GM23338 (cell line): ENCODE measurements at regions not wholly inside any gene's neighbourhood (a gene's known extent, or its start where the extent isn't known, plus 50 kb on each side); places are given as distances from the start of the nearest gene placed in this dataset.

Experiments
- ATAC-seq: fragments of 200-7000 bp; cut with Tn5 transposase; 3 replicates; pipeline ENCODE4 v1.9.1; 2020
- DNase-seq: peaks from one replicate; pipeline ENCODE4 v3.0.0-alpha.2; 2015; ENCODE audit warnings: low spot score
- H2AFZ ChIP-seq: fragments of 200-600 bp; sonication (generic); 2 replicates; pipeline ENCODE4 v1.8.0; 2016; ENCODE audit warnings: antibody characterized with exemption, mild to moderate bottlenecking, moderate library complexity
- H3F3A ChIP-seq: fragments of 200-600 bp; sonication (generic); replicated peaks from 2 replicates; pipeline ENCODE4 v1.8.0; 2017; ENCODE audit warnings: antibody characterized with exemption, mixed run types, low read depth
- H3K27ac ChIP-seq: fragments of 200-600 bp; sonication (generic); 2 replicates; pipeline ENCODE4 v1.6.1; 2016; ENCODE audit warnings: low read depth
- H3K27me3 ChIP-seq: fragments of 200-600 bp; sonication (generic); 2 replicates; pipeline ENCODE4 v1.8.0; 2016; ENCODE audit warnings: mild to moderate bottlenecking, mixed run types, moderate library complexity; ENCODE audit not compliant: insufficient read depth
- H3K36me3 ChIP-seq: fragments of 200-600 bp; sonication (generic); 2 replicates; pipeline ENCODE4 v1.8.0; 2016; ENCODE audit warnings: mild to moderate bottlenecking; ENCODE audit not compliant: insufficient read depth
- H3K4me1 ChIP-seq: fragments of 200-600 bp; sonication (generic); 2 replicates; pipeline ENCODE4 v1.8.0; 2016; ENCODE audit warnings: mild to moderate bottlenecking, moderate library complexity; ENCODE audit not compliant: insufficient read depth
- H3K4me2 ChIP-seq: fragments of 200-600 bp; sonication (generic); 2 replicates; pipeline ENCODE4 v1.7.1; 2017; ENCODE audit warnings: mixed run types
- H3K4me3 ChIP-seq: fragments of 200-600 bp; sonication (generic); 2 replicates; pipeline ENCODE4 v1.6.1; 2016; ENCODE audit warnings: mixed run types
- H3K79me2 ChIP-seq: fragments of 200-600 bp; sonication (generic); replicated peaks from 2 replicates; pipeline ENCODE4 v1.8.0; 2017; ENCODE audit warnings: mild to moderate bottlenecking; ENCODE audit not compliant: insufficient read depth
- H3K9me2 ChIP-seq: fragments of 200-600 bp; sonication (generic); 2 replicates; pipeline ENCODE4 v1.8.0; 2017; ENCODE audit not compliant: insufficient read depth
- H4K20me1 ChIP-seq: fragments of 200-600 bp; sonication (generic); replicated peaks from 2 replicates; pipeline ENCODE4 v1.8.0; 2017; ENCODE audit warnings: mild to moderate bottlenecking; ENCODE audit not compliant: insufficient read depth
- H3K27ac Mint-ChIP-seq: 2 replicates; pipeline ENCODE4 v1.8.0; 2020; ENCODE audit warnings: inconsistent platforms, mild to moderate bottlenecking, moderate library complexity, mixed read lengths
- H3K27me3 Mint-ChIP-seq: 3 replicates; pipeline ENCODE4 v1.8.0; 2022; ENCODE audit warnings: low read depth, mild to moderate bottlenecking, moderate library complexity, mixed read lengths, inconsistent platforms; ENCODE audit not compliant: insufficient read depth, poor library complexity
- H3K36me3 Mint-ChIP-seq: 3 replicates; pipeline ENCODE4 v1.8.0; 2021; ENCODE audit warnings: low read depth, mild to moderate bottlenecking, inconsistent platforms, moderate library complexity, mixed read lengths
- H3K4me1 Mint-ChIP-seq: 3 replicates; pipeline ENCODE4 v1.8.0; 2020; ENCODE audit warnings: mild to moderate bottlenecking, inconsistent platforms, mixed read lengths
- H3K4me3 Mint-ChIP-seq: 3 replicates; pipeline ENCODE4 v1.8.0; 2021; ENCODE audit warnings: moderate library complexity, mild to moderate bottlenecking, inconsistent platforms, mixed read lengths
- H3K9me3 Mint-ChIP-seq: 3 replicates; pipeline ENCODE4 v1.8.0; 2020; ENCODE audit warnings: moderate library complexity, mild to moderate bottlenecking, inconsistent platforms, mixed read lengths
- POLR2AphosphoS5 ChIP-seq: IDR thresholded peaks from 2 replicates; pipeline ENCODE4 v1.6.1; 2016; ENCODE audit warnings: antibody characterized with exemption, low read depth
- TF ChIP-seq, protein P1 (sequence below): fragments of 250-450 bp; sonication (Bioruptor Pico); IDR thresholded peaks from 2 replicates; pipeline ENCODE4 v1.5.0; 2020; ENCODE audit warnings: mild to moderate bottlenecking, moderate library complexity
- TF ChIP-seq, protein P2 (sequence below): IDR thresholded peaks from 2 replicates; pipeline ENCODE4 v1.6.1; 2016; ENCODE audit warnings: antibody characterized with exemption

DNA sequence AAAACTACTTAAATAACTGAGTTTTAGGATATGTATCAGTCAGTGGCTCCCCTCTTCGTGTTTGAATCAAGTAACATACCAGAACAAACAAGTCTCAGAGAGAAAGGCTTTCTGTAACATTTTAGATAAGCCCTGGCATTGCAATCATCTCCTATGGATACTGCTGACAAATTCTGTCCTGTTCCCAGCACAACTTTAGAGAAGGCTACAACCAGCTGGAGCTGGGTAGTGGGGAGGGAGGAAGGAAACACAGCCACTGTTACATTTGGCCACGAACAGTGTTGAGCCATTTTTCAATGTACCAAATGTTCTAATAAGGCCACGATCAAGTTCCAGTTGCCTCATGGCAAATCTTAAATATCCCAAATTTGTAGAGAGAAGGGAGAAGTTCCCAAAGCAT lies 511.8 kb upstream of the WWC1 start (continued):
- TF ChIP-seq, protein P1, sequence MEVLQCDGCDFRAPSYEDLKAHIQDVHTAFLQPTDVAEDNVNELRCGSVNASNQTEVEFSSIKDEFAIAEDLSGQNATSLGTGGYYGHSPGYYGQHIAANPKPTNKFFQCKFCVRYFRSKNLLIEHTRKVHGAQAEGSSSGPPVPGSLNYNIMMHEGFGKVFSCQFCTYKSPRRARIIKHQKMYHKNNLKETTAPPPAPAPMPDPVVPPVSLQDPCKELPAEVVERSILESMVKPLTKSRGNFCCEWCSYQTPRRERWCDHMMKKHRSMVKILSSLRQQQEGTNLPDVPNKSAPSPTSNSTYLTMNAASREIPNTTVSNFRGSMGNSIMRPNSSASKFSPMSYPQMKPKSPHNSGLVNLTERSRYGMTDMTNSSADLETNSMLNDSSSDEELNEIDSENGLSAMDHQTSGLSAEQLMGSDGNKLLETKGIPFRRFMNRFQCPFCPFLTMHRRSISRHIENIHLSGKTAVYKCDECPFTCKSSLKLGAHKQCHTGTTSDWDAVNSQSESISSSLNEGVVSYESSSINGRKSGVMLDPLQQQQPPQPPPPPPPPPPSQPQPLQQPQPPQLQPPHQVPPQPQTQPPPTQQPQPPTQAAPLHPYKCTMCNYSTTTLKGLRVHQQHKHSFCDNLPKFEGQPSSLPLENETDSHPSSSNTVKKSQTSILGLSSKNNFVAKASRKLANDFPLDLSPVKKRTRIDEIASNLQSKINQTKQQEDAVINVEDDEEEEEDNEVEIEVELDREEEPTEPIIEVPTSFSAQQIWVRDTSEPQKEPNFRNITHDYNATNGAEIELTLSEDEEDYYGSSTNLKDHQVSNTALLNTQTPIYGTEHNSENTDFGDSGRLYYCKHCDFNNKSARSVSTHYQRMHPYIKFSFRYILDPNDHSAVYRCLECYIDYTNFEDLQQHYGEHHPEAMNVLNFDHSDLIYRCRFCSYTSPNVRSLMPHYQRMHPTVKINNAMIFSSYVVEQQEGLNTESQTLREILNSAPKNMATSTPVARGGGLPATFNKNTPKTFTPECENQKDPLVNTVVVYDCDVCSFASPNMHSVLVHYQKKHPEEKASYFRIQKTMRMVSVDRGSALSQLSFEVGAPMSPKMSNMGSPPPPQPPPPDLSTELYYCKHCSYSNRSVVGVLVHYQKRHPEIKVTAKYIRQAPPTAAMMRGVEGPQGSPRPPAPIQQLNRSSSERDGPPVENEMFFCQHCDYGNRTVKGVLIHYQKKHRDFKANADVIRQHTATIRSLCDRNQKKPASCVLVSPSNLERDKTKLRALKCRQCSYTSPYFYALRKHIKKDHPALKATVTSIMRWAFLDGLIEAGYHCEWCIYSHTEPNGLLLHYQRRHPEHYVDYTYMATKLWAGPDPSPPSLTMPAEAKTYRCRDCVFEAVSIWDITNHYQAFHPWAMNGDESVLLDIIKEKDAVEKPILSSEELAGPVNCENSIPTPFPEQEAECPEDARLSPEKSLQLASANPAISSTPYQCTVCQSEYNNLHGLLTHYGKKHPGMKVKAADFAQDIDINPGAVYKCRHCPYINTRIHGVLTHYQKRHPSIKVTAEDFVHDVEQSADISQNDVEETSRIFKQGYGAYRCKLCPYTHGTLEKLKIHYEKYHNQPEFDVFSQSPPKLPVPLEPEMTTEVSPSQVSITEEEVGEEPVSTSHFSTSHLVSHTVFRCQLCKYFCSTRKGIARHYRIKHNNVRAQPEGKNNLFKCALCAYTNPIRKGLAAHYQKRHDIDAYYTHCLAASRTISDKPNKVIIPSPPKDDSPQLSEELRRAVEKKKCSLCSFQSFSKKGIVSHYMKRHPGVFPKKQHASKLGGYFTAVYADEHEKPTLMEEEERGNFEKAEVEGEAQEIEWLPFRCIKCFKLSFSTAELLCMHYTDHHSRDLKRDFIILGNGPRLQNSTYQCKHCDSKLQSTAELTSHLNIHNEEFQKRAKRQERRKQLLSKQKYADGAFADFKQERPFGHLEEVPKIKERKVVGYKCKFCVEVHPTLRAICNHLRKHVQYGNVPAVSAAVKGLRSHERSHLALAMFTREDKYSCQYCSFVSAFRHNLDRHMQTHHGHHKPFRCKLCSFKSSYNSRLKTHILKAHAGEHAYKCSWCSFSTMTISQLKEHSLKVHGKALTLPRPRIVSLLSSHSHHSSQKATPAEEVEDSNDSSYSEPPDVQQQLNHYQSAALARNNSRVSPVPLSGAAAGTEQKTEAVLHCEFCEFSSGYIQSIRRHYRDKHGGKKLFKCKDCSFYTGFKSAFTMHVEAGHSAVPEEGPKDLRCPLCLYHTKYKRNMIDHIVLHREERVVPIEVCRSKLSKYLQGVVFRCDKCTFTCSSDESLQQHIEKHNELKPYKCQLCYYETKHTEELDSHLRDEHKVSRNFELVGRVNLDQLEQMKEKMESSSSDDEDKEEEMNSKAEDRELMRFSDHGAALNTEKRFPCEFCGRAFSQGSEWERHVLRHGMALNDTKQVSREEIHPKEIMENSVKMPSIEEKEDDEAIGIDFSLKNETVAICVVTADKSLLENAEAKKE (CRISPR knock-in tag) = no peak

DNA sequence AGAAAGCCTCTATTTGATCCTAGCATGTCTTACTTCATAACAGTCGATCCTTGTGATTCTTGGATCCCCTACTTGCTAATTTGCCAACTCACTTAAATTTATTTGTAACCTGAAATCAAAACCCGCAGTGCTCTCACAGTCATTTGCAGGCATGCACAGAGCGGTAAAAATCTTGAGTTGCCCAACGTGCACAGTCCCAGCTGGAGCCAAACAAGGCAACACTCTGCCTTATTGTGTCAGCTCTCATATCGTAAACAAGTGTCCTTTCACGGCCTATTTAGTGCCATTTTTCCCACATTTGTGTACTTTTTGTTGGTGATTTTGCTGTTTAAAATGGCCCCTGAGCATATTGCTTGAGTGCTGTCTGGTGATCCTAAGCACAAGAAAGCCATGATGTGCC lies 511.3 kb upstream of the WWC1 start:
- no peak overlapping the region for H3K27ac ChIP-seq
- TF ChIP-seq, protein P1 (CRISPR knock-in tag) = no peak
- no peak for TF ChIP-seq POLR2AphosphoS5
- TF ChIP-seq, protein P2, sequence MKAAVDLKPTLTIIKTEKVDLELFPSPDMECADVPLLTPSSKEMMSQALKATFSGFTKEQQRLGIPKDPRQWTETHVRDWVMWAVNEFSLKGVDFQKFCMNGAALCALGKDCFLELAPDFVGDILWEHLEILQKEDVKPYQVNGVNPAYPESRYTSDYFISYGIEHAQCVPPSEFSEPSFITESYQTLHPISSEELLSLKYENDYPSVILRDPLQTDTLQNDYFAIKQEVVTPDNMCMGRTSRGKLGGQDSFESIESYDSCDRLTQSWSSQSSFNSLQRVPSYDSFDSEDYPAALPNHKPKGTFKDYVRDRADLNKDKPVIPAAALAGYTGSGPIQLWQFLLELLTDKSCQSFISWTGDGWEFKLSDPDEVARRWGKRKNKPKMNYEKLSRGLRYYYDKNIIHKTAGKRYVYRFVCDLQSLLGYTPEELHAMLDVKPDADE = no peak
- H3K27me3 Mint-ChIP-seq = no peaks in the 10 kb centered on the region
- H2AFZ ChIP-seq = no peak overlapping the region
- no peaks in the 10 kb centered on the region for H3K79me2 ChIP-seq
- H3K9me3 Mint-ChIP-seq = no peaks in the 10 kb centered on the region; the same call in 2 of the 3 replicates
- H3K36me3 ChIP-seq = no peaks in the 10 kb centered on the region
- no peak overlapping the region for H3K4me3 Mint-ChIP-seq
- H3K36me3 Mint-ChIP-seq = no peaks in the 10 kb centered on the region; the same call in 2 of the 3 replicates
- peaks cover 5% of the 10 kb centered on the region; the same call in 1 of the 2 replicates for H3K9me2 ChIP-seq
- no peaks in the 10 kb centered on the region for H3K4me1 ChIP-seq
- no peaks in the 10 kb centered on the region for H4K20me1 ChIP-seq
- H3K4me1 Mint-ChIP-seq = peaks cover 17% of the 10 kb centered on the region
- H3K27ac Mint-ChIP-seq = 0 out of 2 replicates have a peak overlapping the region, but pooled peaks have one; percentile 23
- H3F3A ChIP-seq = no peaks in the 10 kb centered on the region
- H3K4me3 ChIP-seq = no peak overlapping the region
- no peak overlapping the region for H3K4me2 ChIP-seq
- H3K27me3 ChIP-seq = no peaks in the 10 kb centered on the region
- ATAC-seq (no peak), DNase-seq (no peak)
